ENCODE measurements at regions not wholly inside any gene's neighbourhood (a gene's known extent, or its start where the extent isn't known, plus 50 kb on each side); places are given as distances from the start of the nearest gene placed in this dataset.

GRCh38 chr2:71791501-71792135 lies 338.3 kb downstream of the DYSF start:
- TF ChIP-seq CTCF (IDR thresholded peaks at IDR 0.05) (no peak), ZFX (IDR thresholded peaks at IDR 0.05; ENCODE audit: borderline replicate concordance) (no peak)
